Upper lobe of left lung (tissue), 6 donors: ENCODE measurements at regions not wholly inside any gene's neighbourhood (a gene's known extent, or its start where the extent isn't known, plus 50 kb on each side); places are given as distances from the start of the nearest gene placed in this dataset.

Experiments
- ATAC-seq, 2 donors: fragments of 200-7000 bp; cut with Tn5 transposase; one replicate each; pipeline ENCODE4 v1.9.1; 2022; ENCODE audit warnings: mild to moderate bottlenecking in 2 of 2, moderate library complexity in 2 of 2; ENCODE audit not compliant: low FRiP score in 2 of 2
- DNase-seq, 2 donors: peaks; one replicate each; pipeline ENCODE4 v3.0.0-alpha.2; 2019 to 2020
- H3K27ac ChIP-seq, 4 donors: fragments of 200-600 bp; sonication (generic); one replicate each; pipeline ENCODE4 v1.5.1; 2016 to 2019
- H3K27me3 ChIP-seq, 4 donors: fragments of 200-600 bp; sonication (generic); one replicate each; pipeline ENCODE4 v1.5.1; 2017 to 2019
- H3K36me3 ChIP-seq, 4 donors: fragments of 200-600 bp; sonication (generic); one replicate each; pipeline ENCODE4 v1.5.1; 2016 to 2019
- H3K4me1 ChIP-seq, 4 donors: fragments of 200-600 bp; sonication (generic); one replicate each; pipeline ENCODE4 v1.5.1; 2018 to 2019
- H3K4me3 ChIP-seq, 4 donors: fragments of 200-600 bp; sonication (generic); one replicate each; pipeline ENCODE4 v1.5.1; 2017 to 2019; ENCODE audit warnings: mild to moderate bottlenecking in 2 of 4, moderate library complexity in 1 of 4
- H3K9me3 ChIP-seq, 4 donors: fragments of 200-600 bp; sonication (generic); one replicate each; pipeline ENCODE4 v1.5.1; 2018 to 2019
- CTCF ChIP-seq, 6 experiments: fragments of 450-650 bp in 4 of 6; fragments of 200-600 bp in 2 of 6; sonication (generic) in 2 of 6; IDR thresholded peaks; one replicate each; pipeline ENCODE4 v1.5.1; 2016 to 2019; ENCODE audit warnings: antibody characterized with exemption in 6 of 6
- EP300 ChIP-seq, 4 donors: sonication (generic); formaldehyde crosslinking; IDR thresholded peaks; one replicate each; pipeline ENCODE4 v1.5.1; 2017; ENCODE audit warnings: antibody characterized with exemption in 4 of 4, control low read depth in 2 of 4
- POLR2A ChIP-seq, 4 donors: fragments of 450-650 bp; IDR thresholded peaks; one replicate each; pipeline ENCODE4 v1.5.1; 2016 to 2017; ENCODE audit warnings: antibody characterized with exemption in 4 of 4, mild to moderate bottlenecking in 2 of 4
- POLR2AphosphoS5 ChIP-seq, 2 donors: sonication (generic); formaldehyde crosslinking; IDR thresholded peaks; one replicate each; pipeline ENCODE4 v1.5.1; 2017; ENCODE audit warnings: antibody characterized with exemption in 2 of 2
- WGBS, 2 donors: methylation state at CpG; one replicate each; pipeline ENCODE4 v1.1.5; 2017 to 2018; 5-methylcytosine and 5-hydroxymethylcytosine counted together
- donor health status: DM: no; HTN: no; CAD: no; lungs with moderate emphysema.
- donor health status: DM: no; HTN: yes; CAD: no; lungs with severe emphysema.

GRCh38 chr2:136221026-136221425, 103.1 kb upstream of the CXCR4 start:
- TF ChIP-seq CTCF (IDR thresholded peaks at IDR 0.05): no peak
- no peak overlapping the region for H3K27ac ChIP-seq
- no peaks in the 10 kb centered on the region for H3K36me3 ChIP-seq
- no peak for DNase-seq
- H3K9me3 ChIP-seq: no peaks in the 10 kb centered on the region
- WGBS, 2 donors: 75 to 76% methylated on average over 3 of the region's 3 CpGs
- no peak overlapping the region for H3K4me3 ChIP-seq
- no peaks in the 10 kb centered on the region for H3K4me1 ChIP-seq
- H3K27me3 ChIP-seq: no peaks in the 10 kb centered on the region
- no peak for ATAC-seq

DNA sequence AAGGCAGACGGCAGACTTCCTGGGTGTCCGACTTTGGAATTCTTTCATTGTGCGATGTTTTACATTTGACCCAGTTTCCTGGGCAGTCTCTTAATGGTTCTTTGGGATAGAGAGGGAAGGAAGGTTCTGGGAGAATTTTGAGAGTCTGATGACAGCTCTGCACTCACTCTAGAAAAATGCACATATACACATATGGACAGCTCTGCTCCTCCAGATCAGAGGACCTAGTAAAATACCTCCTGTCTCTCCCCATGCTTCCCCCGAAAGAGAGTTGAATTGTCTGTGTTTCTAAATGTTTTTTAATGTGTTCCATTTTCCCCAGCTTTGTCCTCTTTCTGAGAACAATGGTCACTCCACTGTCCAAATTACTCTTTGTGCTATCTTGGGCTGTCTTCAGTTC, 102.0 kb upstream of the CXCR4 start:
- no peaks in the 10 kb centered on the region for H3K36me3 ChIP-seq
- WGBS, 2 donors: 76 to 85% methylated on average over 4 of the region's 4 CpGs
- DNase-seq (no peak), ATAC-seq (no peak)
- no peak overlapping the region for H3K27ac ChIP-seq
- no peak for TF ChIP-seq POLR2A (IDR thresholded peaks at IDR 0.05)
- no peak for TF ChIP-seq POLR2AphosphoS5 (IDR thresholded peaks at IDR 0.05)
- no peak for TF ChIP-seq EP300 (IDR thresholded peaks at IDR 0.05)
- TF ChIP-seq CTCF (IDR thresholded peaks at IDR 0.05): no peak
- H3K27me3 ChIP-seq: no peaks in the 10 kb centered on the region
- no peaks in the 10 kb centered on the region for H3K9me3 ChIP-seq
- no peak overlapping the region for H3K4me3 ChIP-seq
- peaks cover 0 to 10% (median 3%) of the 10 kb centered on the region in 4 donors for H3K4me1 ChIP-seq

GRCh38 chr2:136219341-136219740, 101.4 kb upstream of the CXCR4 start:
- no peak for ATAC-seq
- no peak for DNase-seq
- peaks cover 4 to 16% (median 7%) of the 10 kb centered on the region in 4 donors for H3K4me1 ChIP-seq

GRCh38 chr2:136217996-136218395, 100.0 kb upstream of the CXCR4 start:
- no peak for DNase-seq
- H3K27me3 ChIP-seq: no peaks in the 10 kb centered on the region
- H3K4me3 ChIP-seq: no peak overlapping the region
- TF ChIP-seq POLR2AphosphoS5 (IDR thresholded peaks at IDR 0.05): no peak
- no peak for TF ChIP-seq POLR2A (IDR thresholded peaks at IDR 0.05)
- peaks cover 7 to 25% (median 12%) of the 10 kb centered on the region in 4 donors for H3K4me1 ChIP-seq
- H3K27ac ChIP-seq: no peak overlapping the region
- 85 to 89% methylated on average over 3 of the region's 3 CpGs for WGBS, 2 donors
- H3K36me3 ChIP-seq: no peaks in the 10 kb centered on the region
- ATAC-seq: no peak
- no peaks in the 10 kb centered on the region for H3K9me3 ChIP-seq

More at GRCh38 chr2:136219341-136219740, 101.4 kb upstream of the CXCR4 start:
- Histone ChIP-seq H3K27me3 (no peaks in the 10 kb centered on the region), H3K27ac (no peak overlapping the region), H3K4me3 (no peak overlapping the region), H3K36me3 (no peaks in the 10 kb centered on the region), H3K9me3 (no peaks in the 10 kb centered on the region)
- TF ChIP-seq POLR2A (IDR thresholded peaks at IDR 0.05): no peak
- no peak for TF ChIP-seq EP300 (IDR thresholded peaks at IDR 0.05)
- no peak for TF ChIP-seq CTCF (IDR thresholded peaks at IDR 0.05)
- no peak for TF ChIP-seq POLR2AphosphoS5 (IDR thresholded peaks at IDR 0.05)
- WGBS, 2 donors: 75 to 77% methylated on average over 6 of the region's 6 CpGs

DNA sequence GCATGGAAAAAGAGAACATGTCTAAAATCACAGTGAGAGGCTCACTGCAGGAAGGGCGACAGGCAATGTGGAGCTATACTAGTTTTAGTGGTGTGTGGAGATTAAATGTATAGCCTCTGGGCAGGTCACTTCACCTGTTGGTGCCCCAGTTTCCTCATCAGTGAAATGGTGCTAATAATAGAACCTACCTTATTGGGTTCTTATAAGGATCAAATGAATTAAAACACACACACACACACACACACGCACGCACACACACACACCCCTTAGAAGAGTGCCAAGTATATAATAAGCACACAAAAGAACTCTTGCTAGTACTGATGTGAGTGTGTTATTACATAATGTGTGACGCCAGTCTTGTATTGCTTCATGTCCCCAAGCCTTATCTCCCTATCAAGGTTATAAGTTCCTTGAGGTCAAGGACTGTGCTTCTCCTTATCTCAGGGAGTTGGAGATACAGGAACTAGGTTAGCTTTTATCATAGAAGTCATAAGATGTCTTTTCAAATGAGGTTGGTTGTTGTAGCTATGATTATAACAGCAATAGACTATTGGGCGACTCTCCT, 98.0 kb upstream of the CXCR4 start:
- Histone ChIP-seq H3K4me1 (peaks cover 7 to 25% (median 12%) of the 10 kb centered on the region in 4 donors), H3K36me3 (no peaks in the 10 kb centered on the region), H3K27me3 (no peaks in the 10 kb centered on the region), H3K9me3 (no peaks in the 10 kb centered on the region), H3K27ac (no peak overlapping the region), H3K4me3 (no peak overlapping the region)
- WGBS, 2 donors: 64 to 75% methylated on average over 5 of the region's 5 CpGs
- DNase-seq: no peak
- TF ChIP-seq CTCF (IDR thresholded peaks at IDR 0.05): no peak
- TF ChIP-seq POLR2A (IDR thresholded peaks at IDR 0.05): no peak
- TF ChIP-seq POLR2AphosphoS5 (IDR thresholded peaks at IDR 0.05): no peak
- no peak for TF ChIP-seq EP300 (IDR thresholded peaks at IDR 0.05)
- ATAC-seq: peak; percentile 12 to 26
